Esophagus muscularis mucosa (tissue), 4 donors: ENCODE measurements at regions not wholly inside any gene's neighbourhood (a gene's known extent, or its start where the extent isn't known, plus 50 kb on each side); places are given as distances from the start of the nearest gene placed in this dataset.
"Not testable (repeated sequence)": the region's sequence is repeated elsewhere in the genome, so short reads cannot be mapped to it uniquely, and the experiment has no call there.

Experiments used
- DNase-seq: peaks from one replicate; pipeline ENCODE4 v3.0.0-alpha.2; 2017; ENCODE audit errors: extremely low spot score
- H3K27ac ChIP-seq, 4 donors: fragments of 200-600 bp; sonication (generic); replicated peaks in 1 of 4; 1 replicate in 3 of 4; 2 replicates in 1 of 4; pipeline ENCODE4 v1.5.1; 2016 to 2019; ENCODE audit warnings: mild to moderate bottlenecking in 1 of 4
- H3K27me3 ChIP-seq, 4 donors: fragments of 200-600 bp; sonication (generic); one replicate each; pipeline versions ENCODE4 v1.5.1 to v1.6.0; 2016 to 2019
- H3K36me3 ChIP-seq, 4 donors: fragments of 200-600 bp; sonication (generic); one replicate each; pipeline ENCODE4 v1.5.1; 2016 to 2019
- H3K4me1 ChIP-seq, 4 donors: fragments of 200-600 bp; sonication (generic); one replicate each; pipeline ENCODE4 v1.5.1; 2016 to 2019
- H3K4me3 ChIP-seq, 4 donors: fragments of 200-600 bp; sonication (generic); 1 replicate in 2 of 4; 2 replicates in 2 of 4; pipeline ENCODE4 v1.5.1; 2016 to 2019; ENCODE audit warnings: mild to moderate bottlenecking in 4 of 4, moderate library complexity in 1 of 4
- H3K9me3 ChIP-seq, 4 donors: fragments of 200-600 bp; sonication (generic); 1 replicate in 3 of 4; 2 replicates in 1 of 4; pipeline ENCODE4 v1.5.1; 2016 to 2019
- CTCF ChIP-seq, 3 experiments: fragments of 200-600 bp in 2 of 3; fragments of 450-650 bp in 1 of 3; sonication (generic) in 2 of 3; IDR thresholded peaks; one replicate each; pipeline ENCODE4 v1.5.1; 2017 to 2019; ENCODE audit warnings: antibody characterized with exemption in 3 of 3, mild to moderate bottlenecking in 2 of 3, moderate library complexity in 1 of 3
- EP300 ChIP-seq: sonication (generic); formaldehyde crosslinking; IDR thresholded peaks from one replicate; pipeline ENCODE4 v1.6.1; 2017; ENCODE audit warnings: antibody characterized with exemption
- POLR2A ChIP-seq: fragments of 450-650 bp; IDR thresholded peaks from one replicate; pipeline ENCODE4 v1.6.1; 2017; ENCODE audit warnings: antibody characterized with exemption, moderate library complexity, mild to moderate bottlenecking, low read depth
- POLR2AphosphoS5 ChIP-seq, 2 donors: sonication (generic); formaldehyde crosslinking; IDR thresholded peaks; one replicate each; pipeline ENCODE4 v1.6.1; 2017; ENCODE audit warnings: antibody characterized with exemption in 2 of 2
- WGBS: methylation state at CpG from one replicate; pipeline ENCODE4 v1.1.5; 2018; 5-methylcytosine and 5-hydroxymethylcytosine counted together
- intact Hi-C: fragments of 100-400 bp; cut with DNase I; formaldehyde crosslinking; loops from one replicate; pipeline ENCODE4 v1.15.1; 2023

- Histone ChIP-seq H3K36me3 (no peaks in the 10 kb centered on the region), H3K4me1 (peaks cover 0 to 8% (median 0%) of the 10 kb centered on the region in 4 donors), H3K27ac (no peak overlapping the region), H3K4me3 (no peak overlapping the region), H3K9me3 (no peaks in the 10 kb centered on the region), H3K27me3 (peaks cover 0 to 71% (median 11%) of the 10 kb centered on the region in 4 donors)
- TF ChIP-seq POLR2AphosphoS5 (IDR thresholded peaks at IDR 0.05) = no peak
- TF ChIP-seq EP300 = no peak
- TF ChIP-seq POLR2A = no peak
- TF ChIP-seq CTCF (IDR thresholded peaks at IDR 0.05) = no peak
- intact Hi-C loops = no loop called here
- 39% methylated on average over 15 of the region's 16 CpGs for WGBS
- no peak for DNase-seq
Measured at GRCh38 chr7:1301882-1302251, 69.2 kb downstream of the UNCX start.

GRCh38 chr7:1302936-1303335, 70.3 kb downstream of the UNCX start:
- 85% methylated on average over 11 of the region's 11 CpGs for WGBS
- Histone ChIP-seq H3K36me3 (no peaks in the 10 kb centered on the region), H3K9me3 (no peaks in the 10 kb centered on the region), H3K4me1 (no peaks in the 10 kb centered on the region), H3K4me3 (no peak overlapping the region), H3K27me3 (peaks cover 0 to 71% (median 6%) of the 10 kb centered on the region in 4 donors), H3K27ac (no peak overlapping the region)
- DNase-seq = no peak
- no peak for TF ChIP-seq CTCF (IDR thresholded peaks at IDR 0.05)
- TF ChIP-seq POLR2AphosphoS5 (IDR thresholded peaks at IDR 0.05) = no peak
- no peak for TF ChIP-seq POLR2A
- TF ChIP-seq EP300 = no peak
- intact Hi-C loops = no loop called here

- 85% methylated on average over 15 of the region's 15 CpGs for WGBS
- H3K36me3 ChIP-seq, H3K9me3 ChIP-seq, H3K4me1 ChIP-seq, H3K27ac ChIP-seq, intact Hi-C loops, H3K4me3 ChIP-seq, DNase-seq: not testable (repeated sequence)
- H3K27me3 ChIP-seq = peaks cover 0 to 70% (median 4%) of the 10 kb centered on the region in 4 donors
Measured at GRCh38 chr7:1304011-1304410, 71.3 kb downstream of the UNCX start.

GRCh38 chr7:1305873-1306272, 73.2 kb downstream of the UNCX start:
- Histone ChIP-seq H3K4me3 (no peak overlapping the region), H3K27ac (no peak overlapping the region), H3K4me1 (no peaks in the 10 kb centered on the region), H3K9me3 (no peaks in the 10 kb centered on the region), H3K36me3 (no peaks in the 10 kb centered on the region), H3K27me3 (peaks cover 0 to 51% (median 0%) of the 10 kb centered on the region in 4 donors)
- WGBS = 63% methylated on average over 5 of the region's 5 CpGs
- DNase-seq = no peak
- TF ChIP-seq POLR2A (no peak), EP300 (no peak)
- intact Hi-C loops = no loop called here

GRCh38 chr7:1307828-1308227, 75.2 kb downstream of the UNCX start:
- Histone ChIP-seq H3K27ac (no peak overlapping the region), H3K36me3 (no peaks in the 10 kb centered on the region), H3K27me3 (peaks cover 0 to 48% (median 0%) of the 10 kb centered on the region in 4 donors), H3K9me3 (peaks cover 0 to 7% (median 0%) of the 10 kb centered on the region in 4 donors), H3K4me1 (no peaks in the 10 kb centered on the region), H3K4me3 (no peak overlapping the region)
- intact Hi-C loops = no loop called here
- no peak for TF ChIP-seq POLR2A
- TF ChIP-seq CTCF (IDR thresholded peaks at IDR 0.05) = no peak
- TF ChIP-seq POLR2AphosphoS5 (IDR thresholded peaks at IDR 0.05) = no peak
- no peak for TF ChIP-seq EP300
- no peak for DNase-seq
- 95% methylated on average over 14 of the region's 14 CpGs for WGBS

GRCh38 chr7:1309290-1309689, 76.6 kb downstream of the UNCX start:
- intact Hi-C loops = no loop called here
- WGBS = 93% methylated on average over 4 of the region's 4 CpGs
- H3K4me3 ChIP-seq = no peak overlapping the region
- peaks cover 0 to 50% (median 0%) of the 10 kb centered on the region in 4 donors for H3K27me3 ChIP-seq
- no peaks in the 10 kb centered on the region for H3K4me1 ChIP-seq
- peaks cover 0 to 9% (median 0%) of the 10 kb centered on the region in 4 donors for H3K9me3 ChIP-seq
- H3K36me3 ChIP-seq = no peaks in the 10 kb centered on the region
- no peak for DNase-seq
- no peak for TF ChIP-seq CTCF (IDR thresholded peaks at IDR 0.05)
- H3K27ac ChIP-seq = no peak overlapping the region
